ENCODE measurements at regions not wholly inside any gene's neighbourhood (a gene's known extent, or its start where the extent isn't known, plus 50 kb on each side); places are given as distances from the start of the nearest gene placed in this dataset.

- DNase-seq (ENCODE audit: low read depth in 1 of 2, low spot score in 1 of 2): no peak
- no peak overlapping the region for H3K27ac ChIP-seq (replicated peaks)
- TF ChIP-seq, protein P1, sequence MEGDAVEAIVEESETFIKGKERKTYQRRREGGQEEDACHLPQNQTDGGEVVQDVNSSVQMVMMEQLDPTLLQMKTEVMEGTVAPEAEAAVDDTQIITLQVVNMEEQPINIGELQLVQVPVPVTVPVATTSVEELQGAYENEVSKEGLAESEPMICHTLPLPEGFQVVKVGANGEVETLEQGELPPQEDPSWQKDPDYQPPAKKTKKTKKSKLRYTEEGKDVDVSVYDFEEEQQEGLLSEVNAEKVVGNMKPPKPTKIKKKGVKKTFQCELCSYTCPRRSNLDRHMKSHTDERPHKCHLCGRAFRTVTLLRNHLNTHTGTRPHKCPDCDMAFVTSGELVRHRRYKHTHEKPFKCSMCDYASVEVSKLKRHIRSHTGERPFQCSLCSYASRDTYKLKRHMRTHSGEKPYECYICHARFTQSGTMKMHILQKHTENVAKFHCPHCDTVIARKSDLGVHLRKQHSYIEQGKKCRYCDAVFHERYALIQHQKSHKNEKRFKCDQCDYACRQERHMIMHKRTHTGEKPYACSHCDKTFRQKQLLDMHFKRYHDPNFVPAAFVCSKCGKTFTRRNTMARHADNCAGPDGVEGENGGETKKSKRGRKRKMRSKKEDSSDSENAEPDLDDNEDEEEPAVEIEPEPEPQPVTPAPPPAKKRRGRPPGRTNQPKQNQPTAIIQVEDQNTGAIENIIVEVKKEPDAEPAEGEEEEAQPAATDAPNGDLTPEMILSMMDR (IDR thresholded peaks at IDR 0.05; ENCODE audit: insufficient read depth, low read length): no peak
- no peak for TF ChIP-seq GABPA (IDR thresholded peaks at IDR 0.05; ENCODE audit: low read depth)
- no peak for TF ChIP-seq SPI1 (IDR thresholded peaks at IDR 0.05; ENCODE audit: borderline replicate concordance, low read depth)
- no peak for TF ChIP-seq POLR2AphosphoS5 (IDR thresholded peaks at IDR 0.05; ENCODE audit: low read depth)
- TF ChIP-seq, protein P2, sequence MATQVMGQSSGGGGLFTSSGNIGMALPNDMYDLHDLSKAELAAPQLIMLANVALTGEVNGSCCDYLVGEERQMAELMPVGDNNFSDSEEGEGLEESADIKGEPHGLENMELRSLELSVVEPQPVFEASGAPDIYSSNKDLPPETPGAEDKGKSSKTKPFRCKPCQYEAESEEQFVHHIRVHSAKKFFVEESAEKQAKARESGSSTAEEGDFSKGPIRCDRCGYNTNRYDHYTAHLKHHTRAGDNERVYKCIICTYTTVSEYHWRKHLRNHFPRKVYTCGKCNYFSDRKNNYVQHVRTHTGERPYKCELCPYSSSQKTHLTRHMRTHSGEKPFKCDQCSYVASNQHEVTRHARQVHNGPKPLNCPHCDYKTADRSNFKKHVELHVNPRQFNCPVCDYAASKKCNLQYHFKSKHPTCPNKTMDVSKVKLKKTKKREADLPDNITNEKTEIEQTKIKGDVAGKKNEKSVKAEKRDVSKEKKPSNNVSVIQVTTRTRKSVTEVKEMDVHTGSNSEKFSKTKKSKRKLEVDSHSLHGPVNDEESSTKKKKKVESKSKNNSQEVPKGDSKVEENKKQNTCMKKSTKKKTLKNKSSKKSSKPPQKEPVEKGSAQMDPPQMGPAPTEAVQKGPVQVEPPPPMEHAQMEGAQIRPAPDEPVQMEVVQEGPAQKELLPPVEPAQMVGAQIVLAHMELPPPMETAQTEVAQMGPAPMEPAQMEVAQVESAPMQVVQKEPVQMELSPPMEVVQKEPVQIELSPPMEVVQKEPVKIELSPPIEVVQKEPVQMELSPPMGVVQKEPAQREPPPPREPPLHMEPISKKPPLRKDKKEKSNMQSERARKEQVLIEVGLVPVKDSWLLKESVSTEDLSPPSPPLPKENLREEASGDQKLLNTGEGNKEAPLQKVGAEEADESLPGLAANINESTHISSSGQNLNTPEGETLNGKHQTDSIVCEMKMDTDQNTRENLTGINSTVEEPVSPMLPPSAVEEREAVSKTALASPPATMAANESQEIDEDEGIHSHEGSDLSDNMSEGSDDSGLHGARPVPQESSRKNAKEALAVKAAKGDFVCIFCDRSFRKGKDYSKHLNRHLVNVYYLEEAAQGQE (IDR thresholded peaks at IDR 0.05; ENCODE audit: insufficient replicate concordance, low read depth): no peak
- no peaks in the 10 kb centered on the region for H3K27me3 ChIP-seq (ENCODE audit: insufficient read depth, poor library complexity, severe bottlenecking)
- H3K4me3 ChIP-seq (replicated peaks; ENCODE audit: insufficient read depth, low read length): no peak overlapping the region
These were observed 705.4 kb upstream of the PTBP2 start for GRCh38 chr1:96016219-96016618.

DNA sequence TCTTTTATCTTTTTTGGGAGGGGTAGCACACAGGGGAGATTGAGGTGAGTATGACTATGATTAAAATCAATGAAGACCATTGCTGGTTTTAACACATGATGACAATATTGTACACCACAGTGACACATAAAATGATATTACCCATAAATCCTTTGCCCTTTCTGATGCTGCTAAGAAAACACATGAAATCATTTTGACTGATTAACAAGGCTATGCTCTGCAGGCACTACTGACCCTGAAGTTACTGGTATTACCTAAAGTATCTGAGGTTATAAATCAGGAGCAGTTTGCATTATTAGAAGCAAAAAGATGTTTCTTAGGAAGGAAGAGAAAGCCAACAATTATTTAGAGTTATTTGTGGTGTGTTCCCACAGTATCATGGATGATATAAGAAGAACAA, 701.2 kb upstream of the PTBP2 start:
- TF ChIP-seq SPI1 (IDR thresholded peaks at IDR 0.05; ENCODE audit: borderline replicate concordance, low read depth) (no peak), GABPA (IDR thresholded peaks at IDR 0.05; ENCODE audit: low read depth) (no peak), POLR2AphosphoS5 (IDR thresholded peaks at IDR 0.05; ENCODE audit: low read depth) (no peak)
- TF ChIP-seq, protein P1 (IDR thresholded peaks at IDR 0.05; ENCODE audit: insufficient read depth, low read length): no peak
- TF ChIP-seq, protein P2 (IDR thresholded peaks at IDR 0.05; ENCODE audit: insufficient replicate concordance, low read depth): no peak
- DNase-seq (ENCODE audit: low read depth in 1 of 2, low spot score in 1 of 2): no peak
- Histone ChIP-seq H3K4me3 (replicated peaks; ENCODE audit: insufficient read depth, low read length) (no peak overlapping the region), H3K27ac (replicated peaks) (no peak overlapping the region), H3K27me3 (ENCODE audit: insufficient read depth, poor library complexity, severe bottlenecking) (no peaks in the 10 kb centered on the region)

DNA sequence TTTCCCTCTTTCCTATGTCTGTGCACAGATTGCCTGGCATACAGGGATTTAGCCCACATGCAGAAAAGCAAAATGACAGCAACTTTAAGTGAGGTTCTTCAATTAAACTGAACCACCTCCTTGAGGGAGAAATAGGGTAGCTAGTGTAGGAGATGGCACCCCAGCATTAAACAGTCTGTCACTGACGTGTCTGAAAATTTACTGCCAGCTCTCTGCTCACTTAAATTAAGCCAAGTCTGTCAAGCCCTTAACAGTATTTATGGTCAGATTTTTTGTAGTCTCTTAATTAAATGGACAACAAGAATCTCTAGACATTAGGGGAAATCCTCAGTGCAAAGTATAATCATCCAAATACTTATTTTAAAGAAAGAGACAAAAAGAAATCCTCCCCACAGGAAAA, 696.5 kb upstream of the PTBP2 start:
- TF ChIP-seq SPI1 (IDR thresholded peaks at IDR 0.05; ENCODE audit: borderline replicate concordance, low read depth): no peak
- TF ChIP-seq, protein P1 (IDR thresholded peaks at IDR 0.05; ENCODE audit: insufficient read depth, low read length): no peak
- TF ChIP-seq GABPA (IDR thresholded peaks at IDR 0.05; ENCODE audit: low read depth): no peak
- no peak for TF ChIP-seq POLR2AphosphoS5 (IDR thresholded peaks at IDR 0.05; ENCODE audit: low read depth)
- TF ChIP-seq, protein P2 (IDR thresholded peaks at IDR 0.05; ENCODE audit: insufficient replicate concordance, low read depth): no peak
- Histone ChIP-seq H3K4me3 (replicated peaks; ENCODE audit: insufficient read depth, low read length) (no peak overlapping the region), H3K27ac (replicated peaks) (no peak overlapping the region), H3K27me3 (ENCODE audit: insufficient read depth, poor library complexity, severe bottlenecking) (no peaks in the 10 kb centered on the region)
- DNase-seq (ENCODE audit: low read depth in 1 of 2, low spot score in 1 of 2): no peak
